HEK293T (cell line): ENCODE measurements at regions not wholly inside any gene's neighbourhood (a gene's known extent, or its start where the extent isn't known, plus 50 kb on each side); places are given as distances from the start of the nearest gene placed in this dataset.
"Not testable (repeated sequence)": the region's sequence is repeated elsewhere in the genome, so short reads cannot be mapped to it uniquely, and the experiment has no call there.

Experiments used
- CTCF ChIA-PET: fragments of 350-600 bp; formaldehyde crosslinking; extraction: SDS; loops from one replicate; lab custom pipeline; 2021; ENCODE audit warnings: antibody characterized with exemption, inconsistent platforms; lab: Yijun Ruan, JAX
- POLR2A ChIA-PET: fragments of 350-600 bp; formaldehyde crosslinking; extraction: SDS; loops from one replicate; lab custom pipeline; 2020; ENCODE audit warnings: antibody characterized with exemption, inconsistent platforms; lab: Yijun Ruan, JAX
- DNase-seq: peaks from one replicate; pipeline ENCODE4 v3.0.0; 2012; ENCODE audit warnings: mixed read lengths; ENCODE audit errors: extremely low spot score

- CTCF ChIA-PET, POLR2A ChIA-PET: not testable (repeated sequence)
- DNase-seq = peak; percentile 65
Measured at GRCh38 chr11:71638801-71639519, 56.3 kb upstream of the KRTAP5-11 start.

- CTCF ChIA-PET, POLR2A ChIA-PET: not testable (repeated sequence)
- peak; percentile 19 for DNase-seq
Measured at GRCh38 chr11:71639520-71639849, 56.8 kb upstream of the KRTAP5-11 start.

- POLR2A ChIA-PET, DNase-seq, CTCF ChIA-PET: not testable (repeated sequence)
Measured at GRCh38 chr11:71639916-71640315, 57.2 kb upstream of the KRTAP5-11 start.

- DNase-seq, CTCF ChIA-PET, POLR2A ChIA-PET: not testable (repeated sequence)
Measured at GRCh38 chr11:71647078-71647477, 64.4 kb upstream of the KRTAP5-11 start.

GRCh38 chr11:71652998-71653397 is 70.3 kb upstream of the KRTAP5-11 start:
- POLR2A ChIA-PET, CTCF ChIA-PET, DNase-seq: not testable (repeated sequence)

- POLR2A ChIA-PET, DNase-seq, CTCF ChIA-PET: not testable (repeated sequence)
Measured at GRCh38 chr11:71654423-71654822, 71.7 kb upstream of the KRTAP5-11 start.

- POLR2A ChIA-PET, DNase-seq, CTCF ChIA-PET: not testable (repeated sequence)
Measured at GRCh38 chr11:71655041-71655440, 72.4 kb upstream of the KRTAP5-11 start.

- CTCF ChIA-PET, DNase-seq, POLR2A ChIA-PET: not testable (repeated sequence)
Measured at GRCh38 chr11:71656513-71656912, 73.8 kb upstream of the KRTAP5-11 start.

GRCh38 chr11:71664941-71665340 is 82.3 kb upstream of the KRTAP5-11 start:
- CTCF ChIA-PET, DNase-seq, POLR2A ChIA-PET: not testable (repeated sequence)

- CTCF ChIA-PET, POLR2A ChIA-PET, DNase-seq: not testable (repeated sequence)
Measured at GRCh38 chr11:71698110-71698509, 115.4 kb upstream of the KRTAP5-11 start.

- CTCF ChIA-PET = not testable (repeated sequence)
Measured at GRCh38 chr11:71698961-71699360, 116.3 kb upstream of the KRTAP5-11 start.

GRCh38 chr11:71701435-71702291 is 119.0 kb upstream of the KRTAP5-11 start:
- POLR2A ChIA-PET, CTCF ChIA-PET, DNase-seq: not testable (repeated sequence)

More at GRCh38 chr11:71698961-71699360, 116.3 kb upstream of the KRTAP5-11 start:
- peak; percentile 7 for DNase-seq
- POLR2A ChIA-PET = not testable (repeated sequence)

- DNase-seq, POLR2A ChIA-PET, CTCF ChIA-PET: not testable (repeated sequence)
Measured at GRCh38 chr11:71705086-71705737, 122.5 kb upstream of the KRTAP5-11 start.

- CTCF ChIA-PET = not testable (repeated sequence)
Measured at GRCh38 chr11:71705738-71706432, 123.2 kb upstream of the KRTAP5-11 start.

GRCh38 chr11:71707083-71707482 is 124.4 kb upstream of the KRTAP5-11 start:
- POLR2A ChIA-PET, CTCF ChIA-PET, DNase-seq: not testable (repeated sequence)

More at GRCh38 chr11:71705738-71706432, 123.2 kb upstream of the KRTAP5-11 start:
- POLR2A ChIA-PET, DNase-seq: not testable (repeated sequence)

- DNase-seq, CTCF ChIA-PET, POLR2A ChIA-PET: not testable (repeated sequence)
Measured at GRCh38 chr11:71709541-71709940, 123.5 kb upstream of the DEFB108B start.

- CTCF ChIA-PET, DNase-seq, POLR2A ChIA-PET: not testable (repeated sequence)
Measured at GRCh38 chr11:71710171-71710671, 122.8 kb upstream of the DEFB108B start.
